C1 segment of cervical spinal cord (tissue), 14 donors: ENCODE measurements at regions not wholly inside any gene's neighbourhood (a gene's known extent, or its start where the extent isn't known, plus 50 kb on each side); places are given as distances from the start of the nearest gene placed in this dataset.
"Not testable (repeated sequence)": the region's sequence is repeated elsewhere in the genome, so short reads cannot be mapped to it uniquely, and the experiment has no call there.

Source experiments
- DNase-seq, 14 donors: peaks; one replicate each; lab custom pipeline; 2025; lab: John Stamatoyannopoulos, UW

DNA sequence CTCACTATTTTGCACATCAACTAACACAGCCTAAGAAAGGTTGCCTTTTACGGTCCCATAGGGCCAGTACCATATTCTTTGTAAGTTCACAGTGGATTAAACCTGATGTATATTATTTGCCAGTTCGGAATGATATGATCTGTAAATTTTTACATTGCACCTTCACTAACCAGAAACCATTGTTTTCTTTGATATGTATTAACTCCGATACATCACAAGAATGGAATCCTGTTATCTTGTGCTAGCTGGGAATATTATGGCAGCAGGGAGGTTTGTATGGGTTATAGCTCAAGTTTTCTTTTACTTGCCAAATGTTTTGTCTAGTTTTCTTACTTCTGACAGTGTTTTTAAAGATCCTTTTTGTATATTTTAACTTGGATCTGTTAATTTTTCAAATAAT lies 51.4 kb upstream of the S1PR1 start:
- no peak for DNase-seq

DNA sequence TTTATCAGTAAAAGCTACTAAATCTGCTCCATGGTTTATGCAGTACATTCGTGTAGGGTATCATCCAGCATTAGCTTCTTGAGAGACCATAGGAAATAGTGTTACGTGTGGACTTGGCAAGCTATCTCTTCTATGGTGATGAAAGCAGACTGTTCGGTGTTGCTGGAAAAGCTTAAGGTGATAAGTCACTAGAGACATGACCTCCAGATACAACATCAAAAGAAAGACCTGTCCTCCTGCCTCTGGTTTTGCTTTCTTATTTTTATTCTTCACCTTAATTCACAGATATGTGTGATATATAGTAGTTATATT lies 53.5 kb upstream of the S1PR1 start:
- DNase-seq, result no peak

DNA sequence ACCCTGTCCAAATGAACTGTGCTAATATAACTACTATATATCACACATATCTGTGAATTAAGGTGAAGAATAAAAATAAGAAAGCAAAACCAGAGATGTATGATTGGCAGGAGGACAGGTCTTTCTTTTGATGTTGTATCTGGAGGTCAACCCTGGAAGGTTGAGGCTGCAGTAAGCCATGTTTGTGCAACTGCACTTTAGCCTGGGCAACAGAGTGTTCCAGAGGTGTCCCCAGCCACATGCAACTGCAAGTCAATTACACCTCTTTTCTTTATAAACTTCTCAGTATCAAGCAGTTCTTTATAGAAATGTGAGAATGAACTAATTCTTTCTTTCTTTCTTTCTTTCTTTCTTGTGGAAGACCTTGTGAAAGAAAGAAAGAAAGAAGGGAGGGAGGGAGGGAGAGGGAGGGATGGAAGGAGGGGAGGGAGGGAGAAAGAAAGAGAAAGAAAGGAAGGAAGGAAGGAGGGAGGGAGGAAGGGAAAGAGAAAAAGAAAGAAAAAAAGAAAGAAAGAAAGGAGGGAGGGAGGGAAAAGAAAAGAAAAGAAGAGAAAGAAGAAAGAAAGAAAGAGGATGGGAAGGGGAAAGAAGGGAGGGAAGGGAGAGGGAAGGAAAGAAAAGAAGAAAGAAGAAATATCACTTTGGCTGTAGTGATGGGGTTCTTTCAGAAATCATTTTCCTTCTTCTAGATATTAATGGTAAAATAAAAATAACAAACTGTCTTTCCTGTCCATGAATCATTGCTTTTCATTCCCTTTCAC lies 54.0 kb upstream of the S1PR1 start:
- no peak for DNase-seq

DNA sequence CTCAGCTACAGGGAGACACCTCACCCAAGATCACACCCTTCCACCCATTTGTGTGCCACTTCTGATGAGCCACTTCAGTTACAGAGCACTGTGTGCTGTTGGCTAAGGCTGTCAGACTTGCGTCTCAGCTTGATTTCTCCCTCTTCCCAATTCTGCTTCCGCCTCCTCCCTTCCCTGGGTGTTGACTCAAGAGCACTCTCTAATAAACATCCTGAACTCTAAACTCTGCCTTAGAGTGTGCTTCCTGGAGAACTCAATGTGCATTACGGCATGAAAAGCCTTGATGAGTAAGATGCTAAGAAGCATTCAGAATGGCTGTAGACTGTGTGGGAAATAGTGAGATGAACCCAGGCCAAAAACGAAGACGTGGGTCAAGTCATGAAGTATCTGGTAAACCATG lies 54.9 kb upstream of the S1PR1 start:
- no peak for DNase-seq

DNA sequence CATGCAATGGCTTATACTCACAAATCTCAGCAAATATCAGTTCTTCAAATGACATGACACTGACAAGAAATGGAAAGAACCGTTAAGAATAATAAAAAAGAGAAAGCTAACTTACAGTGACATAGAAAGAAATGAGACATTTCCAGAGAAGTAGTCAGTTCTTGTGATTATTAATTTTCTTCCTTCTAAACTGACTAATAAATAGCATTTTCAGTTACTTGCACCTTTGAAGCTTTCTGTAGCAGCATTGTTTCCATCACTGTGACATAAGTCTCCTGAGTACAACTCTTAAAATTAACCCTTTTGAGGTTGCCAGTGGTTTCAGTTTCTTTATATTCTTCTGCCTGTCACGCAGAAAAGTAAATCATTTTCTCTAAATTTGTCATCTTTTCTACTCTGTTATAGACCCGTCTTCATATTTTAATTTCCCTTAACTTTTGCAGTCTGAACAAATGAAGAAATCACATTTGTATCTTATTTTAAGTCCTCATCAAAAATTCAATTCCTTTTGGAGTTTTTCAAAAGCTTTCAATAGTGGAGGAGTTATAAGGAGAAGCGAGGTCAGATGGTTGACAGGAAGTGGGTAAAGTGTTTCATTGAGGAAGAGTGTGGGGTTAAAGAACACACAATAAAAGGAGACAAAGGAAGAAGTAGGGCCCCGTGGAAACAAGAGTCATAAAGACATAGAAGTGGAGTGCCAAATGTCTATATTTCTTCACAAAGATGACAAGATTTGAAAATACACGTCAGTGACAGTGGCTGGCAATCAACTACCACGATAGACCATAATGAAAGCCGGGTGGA lies 57.9 kb upstream of the S1PR1 start:
- no peak for DNase-seq

DNA sequence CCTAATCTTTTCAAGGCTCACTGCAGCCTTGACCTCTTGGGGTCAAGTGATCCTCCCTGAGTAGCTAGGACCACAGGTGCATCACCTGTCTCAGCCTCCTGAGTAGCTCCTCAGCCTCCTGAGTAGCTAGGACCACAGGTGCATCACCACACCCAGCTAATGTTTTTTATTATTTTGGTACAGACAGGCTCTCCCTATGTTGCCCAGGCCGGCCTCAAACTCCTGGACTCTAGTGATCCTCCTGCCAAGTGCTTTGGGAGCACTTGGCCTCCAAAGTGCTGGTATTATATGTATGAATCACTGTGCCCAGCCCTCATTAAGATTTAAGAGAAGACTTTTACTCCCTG lies 58.5 kb upstream of the S1PR1 start:
- DNase-seq, result no peak

DNA sequence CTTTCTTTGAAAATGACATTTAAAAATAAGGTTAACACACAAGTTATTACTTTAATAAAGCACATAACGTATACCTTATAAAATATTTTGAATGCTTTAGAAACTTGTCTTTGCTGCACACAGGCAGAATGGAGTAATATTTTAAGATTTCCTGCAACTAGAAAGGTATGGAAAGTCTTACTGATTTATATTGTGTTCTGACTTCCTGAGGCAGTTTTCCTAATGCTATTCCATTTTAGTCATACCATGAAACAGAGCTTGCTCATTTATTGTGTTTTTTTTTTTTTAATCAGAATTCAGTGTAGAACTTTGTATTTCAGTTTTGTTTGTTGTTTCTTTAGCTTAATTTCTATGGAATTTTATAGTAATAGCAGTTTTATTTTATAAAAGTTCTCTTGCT lies 60.9 kb upstream of the S1PR1 start:
- no peak for DNase-seq

DNA sequence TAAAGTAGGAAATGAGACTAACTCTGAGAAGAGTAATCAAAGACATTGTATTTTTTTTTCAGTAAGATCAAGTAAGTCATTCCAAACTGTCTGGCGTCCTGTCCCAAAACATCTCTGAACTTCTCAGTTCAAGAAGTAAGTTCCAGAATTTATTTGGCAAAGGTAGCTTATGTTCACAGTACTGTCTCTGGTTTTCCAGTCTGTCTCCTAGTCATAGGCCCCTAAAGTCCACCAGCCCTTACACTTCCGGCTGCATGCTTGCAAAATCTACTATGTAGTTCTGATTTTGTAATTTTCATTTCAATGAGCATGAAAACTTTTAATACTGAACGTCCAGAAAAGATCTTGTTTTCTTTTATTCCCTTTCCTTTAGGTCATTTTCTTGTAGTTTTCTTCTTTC lies 61.4 kb upstream of the S1PR1 start:
- DNase-seq, result no peak

DNA sequence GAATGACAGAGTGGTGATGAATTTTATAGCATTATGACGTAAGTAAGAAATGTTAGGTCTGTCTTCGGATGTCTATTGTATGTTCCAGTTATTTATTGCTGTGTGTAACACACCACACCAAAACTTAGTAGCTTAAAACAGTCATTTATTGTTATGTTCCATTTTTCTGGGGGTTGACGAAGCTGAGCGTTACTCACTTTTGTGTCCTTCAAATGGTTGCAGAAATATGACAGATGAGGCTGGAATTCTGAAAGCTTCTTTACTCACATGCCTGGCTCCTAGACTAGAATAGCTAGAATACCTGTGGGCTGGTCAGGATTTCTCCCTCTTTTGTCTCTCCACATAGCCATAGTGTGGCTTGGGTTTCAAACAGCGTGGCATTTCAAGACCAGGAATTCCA lies 62.1 kb upstream of the S1PR1 start:
- DNase-seq, result no peak

DNA sequence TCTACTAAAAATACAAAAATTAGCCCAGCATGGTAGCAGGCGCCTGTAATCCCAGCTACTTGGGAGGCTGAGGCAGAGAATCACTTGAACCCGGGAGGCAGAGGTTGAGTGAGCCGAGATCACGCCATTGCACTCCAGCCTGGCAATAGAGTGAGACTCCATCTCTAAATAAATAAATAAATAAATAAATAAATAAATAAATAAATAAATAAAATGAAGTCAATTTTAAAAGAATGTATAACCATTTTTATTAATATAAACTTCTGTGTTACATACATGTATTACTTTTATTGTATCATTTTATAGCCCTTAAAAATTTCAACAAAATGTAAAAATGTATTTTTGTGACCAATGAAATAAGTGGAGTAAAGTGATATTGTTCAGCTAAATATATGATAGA lies 62.5 kb upstream of the S1PR1 start:
- DNase-seq, result not testable (repeated sequence)

DNA sequence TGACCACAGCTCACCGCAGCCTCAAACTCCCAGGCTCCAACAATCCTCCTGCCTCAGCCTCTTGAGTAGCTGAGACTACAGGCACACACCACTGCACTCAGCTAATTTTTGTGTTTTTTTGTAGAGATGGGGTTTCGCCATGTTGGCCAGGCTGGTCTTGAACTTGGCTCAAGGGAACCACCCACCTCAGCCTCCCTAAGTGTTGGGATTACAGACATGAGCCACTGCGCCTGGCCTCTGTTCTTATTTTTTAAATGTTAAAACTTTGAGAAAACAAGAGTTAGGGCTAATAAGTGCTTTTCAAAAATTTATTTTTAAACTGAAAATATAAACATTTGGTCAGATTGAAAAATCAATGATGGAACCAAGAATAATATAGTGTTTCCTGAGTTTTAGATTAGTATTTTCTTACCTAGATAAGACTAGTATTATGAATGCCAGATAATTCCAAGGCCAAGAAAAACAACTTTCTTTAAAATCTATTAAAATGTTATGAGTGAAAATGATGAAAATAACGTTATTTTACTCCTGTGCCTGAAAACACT lies 66.2 kb upstream of the S1PR1 start:
- DNase-seq, result no peak

DNA sequence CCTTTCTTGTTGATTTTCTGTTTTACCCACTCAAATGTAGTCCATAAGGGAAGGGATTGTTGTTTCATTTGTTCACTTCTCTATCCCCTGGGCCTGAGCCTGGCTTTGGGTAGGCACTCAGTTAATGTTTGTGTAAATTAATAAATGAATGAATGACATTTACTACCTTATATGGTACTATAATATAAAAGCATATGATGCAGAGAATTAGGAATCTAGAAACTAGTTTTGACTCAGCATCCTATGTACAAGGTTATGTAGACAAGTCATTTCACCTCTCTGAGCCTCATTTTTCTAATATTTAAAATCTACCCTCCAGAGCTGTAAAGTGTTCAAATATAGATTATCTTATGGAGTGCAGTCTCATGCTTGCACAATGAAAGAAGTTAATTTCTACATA lies 68.9 kb upstream of the S1PR1 start:
- no peak for DNase-seq

DNA sequence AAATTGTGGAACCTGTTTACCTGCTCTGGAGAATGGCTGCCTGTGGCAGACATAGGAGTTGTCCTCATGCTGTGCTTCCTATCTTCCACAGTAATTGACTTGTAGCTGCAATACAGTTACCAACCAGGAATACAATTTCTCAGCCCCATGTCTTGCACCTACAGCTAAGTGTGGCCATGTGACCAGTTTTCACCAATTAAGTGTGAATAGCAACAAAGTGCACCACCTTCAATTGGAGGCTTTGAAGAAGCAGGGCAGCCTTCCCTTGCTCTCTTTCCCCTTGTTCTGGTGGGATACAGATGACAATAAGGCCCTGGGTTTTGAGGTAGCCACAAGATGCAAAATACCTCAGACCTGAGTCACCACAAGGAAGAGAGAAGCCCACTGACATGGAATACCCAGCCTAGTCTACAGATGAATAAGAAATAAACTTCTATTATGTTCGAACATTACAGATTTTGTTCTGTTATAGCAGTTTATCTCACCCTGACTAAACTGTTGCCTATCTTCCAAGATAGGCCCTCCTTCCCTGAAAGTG lies 70.2 kb upstream of the S1PR1 start:
- no peak for DNase-seq

DNA sequence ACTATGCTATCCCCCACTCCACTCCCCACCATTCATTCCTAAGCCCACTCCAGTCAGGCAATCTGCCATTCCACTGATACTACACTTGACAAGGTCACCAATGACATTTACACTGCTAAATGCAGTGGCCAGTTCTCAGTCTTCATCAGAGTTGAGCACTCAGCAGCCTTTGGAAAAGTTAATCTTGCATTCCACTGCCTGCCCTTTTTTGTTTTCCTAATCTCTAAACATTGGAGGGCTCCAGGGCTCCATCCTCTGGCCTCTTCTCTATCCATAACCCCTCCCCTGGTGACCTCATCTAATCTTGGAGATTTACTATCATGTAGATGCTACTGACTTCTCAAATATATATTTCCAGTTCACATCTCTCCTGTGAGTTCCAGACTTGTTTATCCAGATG lies 70.9 kb upstream of the S1PR1 start:
- no peak for DNase-seq

DNA sequence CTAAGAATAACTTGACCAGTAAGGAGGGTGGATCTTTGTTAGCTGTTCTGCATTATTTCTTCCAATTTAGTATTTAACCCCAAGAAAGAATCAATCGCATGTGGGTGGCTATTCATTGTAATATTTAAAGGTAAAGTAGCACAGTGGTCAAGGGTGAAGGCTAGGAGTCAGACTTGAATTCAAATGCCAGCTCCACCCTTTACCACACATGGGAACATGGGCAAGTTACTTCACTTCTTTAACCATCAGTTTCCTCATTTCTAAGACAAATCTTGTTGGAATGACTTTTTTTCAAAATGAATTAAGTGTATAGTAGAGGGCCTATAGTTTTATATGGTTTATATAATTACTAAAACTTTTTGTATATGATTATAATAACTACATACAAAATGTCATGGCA lies 71.3 kb upstream of the S1PR1 start:
- DNase-seq, result no peak

DNA sequence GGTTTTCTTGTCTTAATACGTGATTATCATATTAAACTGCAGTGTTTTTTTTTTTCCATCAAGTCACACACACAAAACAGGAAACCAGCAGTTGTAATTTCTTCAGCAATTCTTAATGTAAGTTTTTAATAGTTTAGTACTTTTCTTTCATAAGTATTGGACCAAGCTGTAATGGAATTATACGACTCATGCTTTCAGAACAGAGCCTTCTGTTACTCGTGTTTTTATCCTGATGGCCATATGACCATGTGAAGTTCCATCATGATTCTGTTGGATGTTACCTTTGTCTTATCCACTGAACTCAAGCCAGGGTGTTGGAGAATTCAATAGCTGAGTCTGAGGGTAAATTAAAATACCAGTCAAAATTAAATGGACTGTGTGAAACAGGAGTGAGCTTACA lies 72.0 kb upstream of the S1PR1 start:
- no peak for DNase-seq

DNA sequence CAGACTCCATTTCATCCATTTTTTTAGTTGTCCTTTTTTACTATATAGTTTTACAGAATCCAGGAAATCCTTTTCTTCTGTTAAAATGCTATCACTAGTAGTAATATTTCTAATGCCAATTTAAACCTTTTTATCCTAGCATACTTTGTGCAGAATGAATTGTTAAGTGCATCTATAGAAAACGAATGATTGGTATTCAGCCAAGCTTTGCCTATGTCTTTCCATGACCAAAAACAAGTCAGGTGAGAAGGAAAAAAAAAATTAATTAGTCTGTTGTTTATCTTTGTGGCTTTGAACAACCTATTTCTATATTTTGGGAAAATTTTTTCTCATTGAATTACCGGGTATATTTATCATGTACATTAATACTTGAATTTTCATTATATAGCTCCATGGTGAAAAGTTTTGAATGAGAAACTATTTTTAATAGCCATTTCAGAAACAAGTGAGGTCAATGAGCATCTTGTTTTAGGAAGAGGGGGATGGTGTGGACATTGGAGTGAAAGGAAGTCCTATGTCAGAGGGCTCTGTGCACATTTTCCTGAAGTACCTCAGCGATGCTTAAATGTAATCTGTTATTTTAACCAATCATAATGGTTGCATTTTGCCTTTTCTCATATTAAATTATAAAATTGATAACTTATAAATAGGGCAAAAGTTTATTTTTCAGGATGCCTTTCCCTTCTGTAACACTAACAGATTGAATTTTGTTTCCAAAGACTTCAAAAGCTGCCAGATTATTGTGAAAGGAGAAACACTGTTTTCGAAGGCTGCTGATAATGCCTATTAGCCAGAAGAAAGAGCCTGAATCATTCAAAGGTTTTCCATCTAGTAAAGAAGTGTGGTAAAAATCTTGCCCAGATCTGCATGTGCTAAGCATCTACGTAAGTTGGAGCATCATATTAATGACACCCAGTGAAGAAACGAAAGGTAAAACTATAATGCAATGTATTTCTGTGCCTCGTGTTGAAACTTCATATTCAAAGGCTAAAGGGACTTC lies 73.8 kb upstream of the S1PR1 start:
- no peak for DNase-seq

DNA sequence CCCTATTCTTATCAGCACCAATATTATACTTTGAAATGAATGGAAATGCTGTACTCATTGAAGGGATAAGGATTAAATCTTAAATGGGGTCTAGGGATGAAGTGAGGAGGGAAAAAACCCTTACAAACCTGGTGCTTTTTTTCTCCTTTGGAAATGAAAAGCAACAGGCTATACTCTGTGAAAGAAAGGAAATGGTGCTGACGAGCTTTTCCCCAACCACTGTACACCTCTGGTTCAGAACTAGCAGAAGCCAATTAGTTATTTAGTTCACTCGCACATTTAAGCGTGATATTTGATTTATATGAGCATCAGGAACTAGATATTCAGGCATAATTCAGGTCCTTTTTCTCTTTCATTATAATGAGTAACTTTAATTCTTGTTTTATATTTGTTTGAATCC lies 74.5 kb upstream of the S1PR1 start:
- no peak for DNase-seq

DNA sequence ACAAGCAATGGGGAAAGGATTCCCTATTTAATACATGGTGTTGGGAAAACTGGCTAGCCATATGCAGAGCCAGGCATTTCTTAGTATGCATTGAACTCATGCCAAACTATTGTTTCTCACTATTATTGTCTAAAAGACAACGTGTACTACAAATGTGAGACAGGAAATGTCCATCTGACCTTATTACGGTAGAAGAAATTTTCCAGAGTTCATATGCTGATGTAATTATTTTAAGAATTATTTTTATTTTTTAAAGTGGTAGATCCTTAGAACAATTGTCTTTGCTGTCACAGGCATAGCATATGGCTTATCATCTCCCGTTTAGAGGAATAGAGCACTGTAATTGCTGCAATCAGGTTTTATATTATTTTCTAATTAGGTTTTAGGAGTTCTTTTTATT lies 75.2 kb upstream of the S1PR1 start:
- DNase-seq, result no peak

DNA sequence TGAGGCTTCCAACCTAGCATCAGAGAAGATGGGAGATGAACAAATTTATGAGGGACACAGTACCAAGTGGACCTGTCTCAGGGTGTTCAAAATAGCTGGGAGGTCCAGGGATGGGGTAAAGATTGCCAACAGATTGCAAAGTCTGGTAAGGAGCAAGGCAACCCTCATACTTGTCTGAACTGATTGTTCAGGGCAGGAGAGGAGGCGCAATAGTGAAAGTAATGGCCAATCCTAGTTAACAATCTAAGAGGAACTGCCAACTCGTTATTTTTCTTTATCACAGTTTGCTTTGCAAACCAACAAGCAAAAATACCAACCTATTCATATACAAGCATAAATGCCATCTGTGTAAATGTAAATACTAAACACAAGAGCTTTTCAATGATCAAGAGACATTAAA lies 78.4 kb upstream of the S1PR1 start:
- no peak for DNase-seq

DNA sequence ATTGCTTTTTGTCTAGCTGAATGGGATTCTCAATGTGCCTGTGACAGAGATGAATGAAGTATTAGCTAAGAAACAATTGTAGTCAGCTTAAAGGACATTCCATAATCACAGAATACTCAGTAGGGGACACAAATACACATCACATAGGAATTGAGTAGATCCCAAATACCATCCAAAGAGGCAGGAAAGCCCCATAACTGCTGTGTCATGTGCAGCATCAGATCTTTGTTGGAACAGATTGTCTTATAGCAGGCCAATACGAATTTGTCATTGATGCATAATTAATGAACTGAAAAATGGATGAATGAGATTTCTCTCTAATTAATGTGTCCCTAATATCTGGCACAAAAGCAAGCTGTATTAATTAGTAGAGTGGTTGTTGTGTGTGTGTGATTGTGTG lies 82.3 kb upstream of the S1PR1 start:
- DNase-seq, result no peak

DNA sequence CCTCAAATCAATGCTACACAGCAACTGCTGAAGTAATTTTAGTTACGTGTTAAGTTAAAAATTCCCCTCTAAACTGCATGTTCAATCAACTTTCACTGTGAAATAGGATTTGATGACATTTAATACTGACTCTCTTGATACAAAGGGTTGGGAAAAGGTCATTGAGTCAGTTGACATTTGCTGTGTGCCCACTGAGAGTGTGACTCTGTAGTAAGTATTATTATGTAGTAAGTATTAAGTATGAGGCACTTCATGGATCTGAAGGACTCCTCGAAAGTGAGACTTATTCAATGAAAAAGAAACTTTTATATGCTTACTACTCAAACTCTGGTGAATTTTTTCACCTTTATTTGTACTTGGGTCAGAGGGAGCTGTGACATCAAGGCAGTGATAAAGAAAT lies 83.1 kb upstream of the S1PR1 start:
- no peak for DNase-seq
